GM10266 (cell line): ENCODE measurements at regions not wholly inside any gene's neighbourhood (a gene's known extent, or its start where the extent isn't known, plus 50 kb on each side); places are given as distances from the start of the nearest gene placed in this dataset.
"Not testable (repeated sequence)": the region's sequence is repeated elsewhere in the genome, so short reads cannot be mapped to it uniquely, and the experiment has no call there.

Experiments
- DNase-seq: peaks from one replicate; pipeline ENCODE4 v3.0.0; 2012; ENCODE audit errors: extremely low spot score
- TF ChIP-seq, protein P1 (sequence below): IDR thresholded peaks from 2 replicates; pipeline ENCODE4 v1.5.1; 2012; ENCODE audit warnings: mild to moderate bottlenecking, low read depth; ENCODE audit not compliant: control insufficient read depth, insufficient read depth; ENCODE audit errors: missing control alignments

DNA sequence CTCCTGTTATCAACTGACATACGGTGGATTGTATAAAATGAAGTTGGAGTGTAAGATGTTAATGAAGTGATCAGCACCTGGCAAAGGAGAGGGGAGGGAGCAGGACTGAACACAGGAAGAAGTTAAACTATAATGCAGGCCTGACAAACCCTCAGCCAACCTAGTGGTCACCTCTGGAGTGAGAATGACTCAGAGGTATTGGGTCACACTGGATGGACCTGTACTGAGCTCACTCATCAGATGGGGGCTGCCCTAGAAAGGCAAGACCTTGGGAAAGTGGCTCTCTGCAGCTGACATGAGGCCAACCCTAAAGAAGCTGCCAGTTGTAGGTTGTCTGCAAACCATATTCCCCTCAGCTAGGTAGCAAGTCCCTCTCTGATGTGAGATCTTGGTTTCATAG lies 193.3 kb upstream of the HTR1E start:
- DNase-seq = no peak
- TF ChIP-seq, protein P1, sequence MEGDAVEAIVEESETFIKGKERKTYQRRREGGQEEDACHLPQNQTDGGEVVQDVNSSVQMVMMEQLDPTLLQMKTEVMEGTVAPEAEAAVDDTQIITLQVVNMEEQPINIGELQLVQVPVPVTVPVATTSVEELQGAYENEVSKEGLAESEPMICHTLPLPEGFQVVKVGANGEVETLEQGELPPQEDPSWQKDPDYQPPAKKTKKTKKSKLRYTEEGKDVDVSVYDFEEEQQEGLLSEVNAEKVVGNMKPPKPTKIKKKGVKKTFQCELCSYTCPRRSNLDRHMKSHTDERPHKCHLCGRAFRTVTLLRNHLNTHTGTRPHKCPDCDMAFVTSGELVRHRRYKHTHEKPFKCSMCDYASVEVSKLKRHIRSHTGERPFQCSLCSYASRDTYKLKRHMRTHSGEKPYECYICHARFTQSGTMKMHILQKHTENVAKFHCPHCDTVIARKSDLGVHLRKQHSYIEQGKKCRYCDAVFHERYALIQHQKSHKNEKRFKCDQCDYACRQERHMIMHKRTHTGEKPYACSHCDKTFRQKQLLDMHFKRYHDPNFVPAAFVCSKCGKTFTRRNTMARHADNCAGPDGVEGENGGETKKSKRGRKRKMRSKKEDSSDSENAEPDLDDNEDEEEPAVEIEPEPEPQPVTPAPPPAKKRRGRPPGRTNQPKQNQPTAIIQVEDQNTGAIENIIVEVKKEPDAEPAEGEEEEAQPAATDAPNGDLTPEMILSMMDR = no peak

DNA sequence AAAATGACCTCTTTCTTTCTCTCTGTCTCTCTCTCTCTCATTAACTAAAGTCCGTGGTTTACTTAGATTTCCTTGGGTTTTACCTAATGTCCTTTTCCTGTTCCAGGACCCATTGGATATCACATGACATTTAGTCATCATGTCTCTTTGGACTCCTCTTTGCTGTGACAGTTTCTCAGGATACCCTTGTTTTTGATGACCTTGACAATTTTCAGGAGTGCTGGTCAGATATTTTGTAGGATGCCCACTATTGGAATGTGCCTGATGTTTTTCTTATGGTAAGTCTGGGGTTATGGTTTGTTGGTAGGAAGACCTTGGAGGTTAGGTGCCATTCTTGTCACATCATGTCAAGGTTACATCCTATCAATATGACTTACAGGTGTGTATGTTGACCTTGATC lies 199.2 kb upstream of the HTR1E start:
- TF ChIP-seq, protein P1 = no peak
- DNase-seq = no peak

DNA sequence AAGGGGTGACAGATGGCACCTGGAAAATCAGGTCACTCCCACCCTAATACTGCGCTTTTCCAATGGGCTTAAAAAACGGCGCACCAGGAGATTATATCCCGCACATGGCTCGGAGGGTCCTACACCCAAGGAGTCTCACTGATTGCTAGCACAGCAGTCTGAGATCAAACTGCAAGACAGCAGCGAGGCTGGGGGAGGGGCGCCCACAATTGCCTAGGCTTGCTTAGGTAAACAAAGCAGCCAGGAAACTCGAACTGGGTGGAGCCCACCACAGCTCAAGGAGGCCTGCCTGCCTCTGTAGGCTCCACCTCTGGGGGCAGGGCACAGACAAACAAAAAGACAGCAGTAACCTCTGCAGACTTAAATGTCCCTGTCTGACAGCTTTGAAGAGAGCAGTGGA lies 205.7 kb upstream of the HTR1E start:
- DNase-seq = not testable (repeated sequence)

DNA sequence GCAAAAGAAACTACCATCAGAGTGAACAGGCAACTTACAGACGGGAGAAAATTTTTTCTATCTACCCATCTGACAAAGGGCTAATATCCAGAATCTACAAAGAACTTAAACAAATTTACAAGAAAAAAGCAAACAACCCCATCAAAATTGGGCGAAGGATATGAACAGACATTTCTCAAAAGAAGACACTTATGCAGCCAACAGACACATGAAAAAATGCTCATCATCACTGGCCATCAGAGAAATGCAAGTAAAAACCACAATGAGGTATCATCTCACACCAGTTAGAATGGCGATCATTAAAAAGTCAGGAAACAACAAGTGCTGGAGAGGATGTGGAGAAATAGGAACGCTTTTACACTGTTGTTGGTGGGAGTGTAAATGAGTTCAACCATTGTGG lies 206.6 kb upstream of the HTR1E start:
- DNase-seq = not testable (repeated sequence)

DNA sequence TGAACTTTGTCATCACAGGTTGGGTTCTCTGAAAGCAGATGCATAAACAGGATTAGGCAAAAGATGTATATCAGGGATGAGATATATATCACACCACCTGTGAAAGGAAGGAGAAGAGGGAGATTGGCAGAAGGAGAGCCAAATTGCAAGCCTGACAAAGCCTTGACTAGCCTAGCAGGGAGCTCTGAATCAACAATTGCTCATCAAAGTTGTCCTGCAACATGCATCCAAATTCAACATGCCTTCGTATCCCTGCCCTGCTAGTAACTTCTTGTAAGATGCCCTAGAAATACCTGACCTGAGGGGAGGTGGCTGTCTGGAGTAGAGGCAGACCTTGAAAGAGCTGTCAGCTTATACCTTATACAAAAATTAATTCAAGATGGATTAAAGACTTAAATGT lies 207.1 kb upstream of the HTR1E start:
- TF ChIP-seq, protein P1 = no peak
- DNase-seq = no peak

DNA sequence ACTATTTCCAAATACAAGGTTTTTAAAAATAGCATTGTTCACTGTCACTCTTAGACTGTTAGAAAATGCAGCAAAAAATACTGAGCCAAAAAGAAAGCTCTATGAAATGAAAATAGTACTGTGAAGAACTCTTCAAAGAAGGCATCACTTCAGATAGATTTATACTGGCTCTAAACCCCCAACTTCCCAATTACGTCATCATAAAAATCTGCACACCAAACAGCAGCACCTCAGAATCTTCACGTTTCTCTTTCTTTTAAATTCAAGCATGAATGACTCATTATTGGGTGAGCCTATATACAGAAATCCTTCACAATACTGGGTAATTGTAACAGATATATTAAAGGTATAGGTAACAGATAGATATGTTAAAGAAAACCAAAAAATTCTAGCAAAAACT lies 208.4 kb upstream of the HTR1E start:
- DNase-seq = no peak
- TF ChIP-seq, protein P1 = no peak

DNA sequence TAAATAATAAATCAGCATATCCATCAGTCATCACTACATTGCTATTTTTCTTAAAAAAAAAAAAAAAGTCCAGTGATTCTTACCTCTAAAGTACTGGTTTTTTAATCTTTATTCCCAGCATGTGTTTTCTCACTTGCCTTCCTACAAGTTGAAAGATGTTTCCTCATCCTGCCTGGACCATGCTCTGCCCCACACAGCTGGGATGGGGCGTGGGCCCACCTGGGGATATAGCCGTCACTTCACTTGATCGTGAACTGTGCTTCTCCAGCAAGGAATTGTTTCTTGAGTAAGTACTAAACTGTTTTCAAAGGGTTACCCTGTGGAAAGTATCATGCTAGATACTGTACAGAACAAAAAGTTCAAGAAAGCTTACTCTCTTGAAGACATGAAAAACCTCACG lies 212.6 kb upstream of the HTR1E start:
- DNase-seq = no peak
- TF ChIP-seq, protein P1 = no peak

DNA sequence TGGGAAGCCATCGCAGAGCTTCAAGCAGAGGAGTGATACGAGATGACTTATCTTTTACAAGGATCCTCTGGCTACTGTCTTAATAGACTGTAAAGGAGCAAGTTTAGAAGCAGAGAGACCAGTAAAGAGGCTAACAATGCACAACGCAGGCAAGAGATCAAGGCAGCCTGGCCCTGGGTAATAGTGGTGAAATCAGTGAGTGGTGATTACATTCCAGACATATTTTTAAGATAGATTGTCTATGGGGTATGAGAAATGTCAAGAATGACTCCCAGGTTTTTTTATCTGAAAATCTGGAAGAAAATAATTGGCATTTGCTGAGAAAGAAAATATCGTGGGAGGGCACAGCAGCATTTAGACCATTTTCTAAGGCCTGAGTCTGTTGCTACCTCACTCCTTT lies 213.6 kb upstream of the HTR1E start:
- TF ChIP-seq, protein P1 = no peak
- no peak for DNase-seq
